K562 (cell line): ENCODE measurements at regions not wholly inside any gene's neighbourhood (a gene's known extent, or its start where the extent isn't known, plus 50 kb on each side); places are given as distances from the start of the nearest gene placed in this dataset.

Source experiments
- ATAC-seq: fragments of 200-7000 bp; cut with Tn5 transposase; 3 replicates; pipeline ENCODE4 v1.9.1; 2020; ENCODE audit warnings: moderate library complexity
- BruUV-seq: library from RNA; stranded (reverse); fragments of 400-500 nt; replicated peaks from 2 replicates; lab custom pipeline; 2021; lab: Mats Ljungman, UMichigan
- CTCF ChIA-PET: fragments of 300-600 bp; formaldehyde crosslinking; extraction: SDS; loops from one replicate; lab custom pipeline; 2021; ENCODE audit warnings: low intra/inter-chr PET ratio; lab: Yijun Ruan, JAX
- POLR2A ChIA-PET: fragments of 300-600, 350-650 bp; sonication (Branson Sonifier 250); formaldehyde crosslinking; extraction: SDS; loops from one replicate; lab custom pipeline; 2021; ENCODE audit warnings: antibody characterized with exemption, inconsistent platforms; lab: Yijun Ruan, JAX
- DNase-seq, 4 experiments: peaks; one replicate each; pipeline versions ENCODE4 v3.0.0 to v3.0.0-alpha.2; 2011 to 2018; ENCODE audit warnings: low spot score in 3 of 4, mixed read lengths in 3 of 4; ENCODE audit errors: extremely low read depth in 1 of 4
- FAIRE-seq: peaks from 2 replicates; lab custom pipeline; 2011; peaks lifted over from hg19 to GRCh38; lab: Jason Lieb, UNC
- H2AFZ ChIP-seq: 2 replicates; pipeline ENCODE4 v1.6.0; 2011; ENCODE audit warnings: low read depth, low read length, control low read depth, inconsistent platforms
- H3K27ac ChIP-seq: fragments of 200-600 bp; 3 replicates; pipeline ENCODE4 v1.8.0; 2011; ENCODE audit warnings: low read depth, mild to moderate bottlenecking, control low read depth, inconsistent platforms, low read length, moderate library complexity, mixed read lengths; ENCODE audit errors: extremely low read depth
- H3K27me3 ChIP-seq, 2 experiments: fragments of 300-600 bp in 1 of 2; 2 replicates in 1 of 2; 3 replicates in 1 of 2; pipeline versions ENCODE4 v1.6.0 to v1.8.0; 2011; ENCODE audit warnings: inconsistent platforms in 2 of 2, low read length in 2 of 2, mild to moderate bottlenecking in 1 of 2, mixed read lengths in 1 of 2, moderate library complexity in 1 of 2; ENCODE audit not compliant: control insufficient read depth in 2 of 2, insufficient read depth in 2 of 2
- H3K36me3 ChIP-seq: fragments of 300-600 bp; 3 replicates; pipeline ENCODE4 v1.8.0; 2011; ENCODE audit warnings: mild to moderate bottlenecking, low read length, inconsistent platforms; ENCODE audit not compliant: control insufficient read depth, insufficient read depth
- H3K4me1 ChIP-seq, 2 experiments: fragments of 200-600 bp in 1 of 2; replicated peaks in 1 of 2; 2 replicates in 1 of 2; 3 replicates in 1 of 2; pipeline versions ENCODE4 v1.5.1 to v1.8.0; 2011; ENCODE audit warnings: inconsistent platforms in 2 of 2, low read length in 2 of 2, mild to moderate bottlenecking in 1 of 2, mixed read lengths in 1 of 2, moderate library complexity in 1 of 2; ENCODE audit not compliant: control insufficient read depth in 2 of 2, insufficient read depth in 2 of 2
- H3K4me2 ChIP-seq: 2 replicates; pipeline ENCODE4 v1.6.1; 2011; ENCODE audit warnings: low read length, control low read depth, inconsistent platforms, mixed read lengths; ENCODE audit not compliant: insufficient read depth
- H3K4me3 ChIP-seq: fragments of 200-600 bp; sonication (generic), shearing (Covaris generic); 2 replicates; pipeline ENCODE4 v1.5.1; 2016; ENCODE audit warnings: control low read depth, inconsistent platforms
- H3K79me2 ChIP-seq: fragments of 200-600 bp; 3 replicates; pipeline ENCODE4 v1.8.0; 2011; ENCODE audit warnings: low read length, inconsistent platforms; ENCODE audit not compliant: control insufficient read depth, insufficient read depth
- H3K9ac ChIP-seq, 2 experiments: 2 replicates each; pipeline versions ENCODE4 v1.6.0 to v1.6.1; 2011; ENCODE audit warnings: low read depth in 2 of 2, low read length in 2 of 2, control low read depth in 1 of 2, inconsistent platforms in 1 of 2, mild to moderate bottlenecking in 1 of 2, mixed read lengths in 1 of 2; ENCODE audit not compliant: insufficient read depth in 1 of 2
- H3K9me1 ChIP-seq: one replicate; pipeline ENCODE4 v1.6.0; 2011; ENCODE audit warnings: inconsistent platforms, mild to moderate bottlenecking, low read length, moderate library complexity; ENCODE audit not compliant: control insufficient read depth, insufficient read depth
- H3K9me3 ChIP-seq: replicated peaks from 2 replicates; pipeline ENCODE4 v1.5.1; 2011; ENCODE audit warnings: low read depth, low read length, inconsistent platforms; ENCODE audit not compliant: control insufficient read depth, insufficient read depth
- H4K20me1 ChIP-seq: replicated peaks from 2 replicates; pipeline ENCODE4 v1.6.1; 2011; ENCODE audit warnings: low read length, inconsistent platforms, mixed read lengths; ENCODE audit not compliant: control insufficient read depth, insufficient read depth
- PRDM10 ChIP-seq: fragments of 450-650 bp; IDR thresholded peaks from 2 replicates; pipeline ENCODE4 v1.6.1; 2018; ENCODE audit not compliant: partially characterized antibody
- SLC30A9 ChIP-seq: fragments of 250-450 bp; sonication (Bioruptor Pico); IDR thresholded peaks from 2 replicates; pipeline ENCODE4 v1.8.0; 2022; ENCODE audit warnings: mild to moderate bottlenecking, moderate library complexity
- SMARCE1 ChIP-seq: fragments of 450-650 bp; IDR thresholded peaks from 2 replicates; pipeline ENCODE4 v1.7.1; 2016; ENCODE audit warnings: mild to moderate bottlenecking
- WGBS: fragments of 100-300 bp; shearing (Covaris generic); methylation state at CpG from one replicate; pipeline ENCODE4 v1.1.6; 2016; ENCODE audit warnings: low coverage, mixed read lengths; ENCODE audit not compliant: insufficient coverage; ENCODE audit errors: missing lambda C conversion rate; 5-methylcytosine and 5-hydroxymethylcytosine counted together
- in situ Hi-C: fragments of 300-500 bp; cut with MboI; formaldehyde crosslinking; loops from 4 replicates; pipeline ENCODE4 v1.15.0; 2018; ENCODE audit warnings: inconsistent platforms, mixed read lengths
- intact Hi-C: fragments of 100-400 bp; cut with micrococcal nuclease; formaldehyde crosslinking; loops from 2 replicates; pipeline ENCODE4 v1.14.2; 2022

- Histone ChIP-seq H2AFZ (peak overlapping the region; percentile 20; the same call in 1 of the 2 replicates), H3K9ac (no peak overlapping the region), H3K9me1 (no peaks in the 10 kb centered on the region), H3K27ac (no peak overlapping the region), H3K4me2 (no peak overlapping the region), H3K36me3 (no peaks in the 10 kb centered on the region), H3K9me3 (no peaks in the 10 kb centered on the region), H3K27me3 (no peaks in the 10 kb centered on the region), H4K20me1 (no peaks in the 10 kb centered on the region), H3K4me3 (no peak overlapping the region), H3K79me2 (no peaks in the 10 kb centered on the region), H3K4me1 (no peaks in the 10 kb centered on the region)
- ATAC-seq, result no peak
- intact Hi-C loops, result no loop called here
- BruUV-seq, result no TSS peak
- 45% methylated on average over 8 of the region's 9 CpGs for WGBS
- TF ChIP-seq SLC30A9 (CRISPR knock-in tag) (no peak), PRDM10 (peak; percentile 72), SMARCE1 (no peak)
- DNase-seq, result no peak
- in situ Hi-C loops, result no loop called here
- ChIA-PET CTCF (no interaction called here), POLR2A (interaction anchor here (0.7 to 1.9 kb wide), 3 partner anchors 8 to 30 kb away, joined by 3 to 5 read pairs (median 3); no protein-coding TSS in a partner anchor)
- no peak for FAIRE-seq
Measured at GRCh38 chr16:80058214-80058613, 457.7 kb upstream of the MAF start.
